SK-N-SH (cell line): ENCODE measurements at regions not wholly inside any gene's neighbourhood (a gene's known extent, or its start where the extent isn't known, plus 50 kb on each side); places are given as distances from the start of the nearest gene placed in this dataset.

Source experiments
- CTCF ChIP-seq: fragments of 200-600 bp; sonication (generic); IDR thresholded peaks from 2 replicates; pipeline ENCODE4 v1.6.1; 2017; ENCODE audit warnings: antibody characterized with exemption, mild to moderate bottlenecking, moderate library complexity
- ELF1 ChIP-seq: IDR thresholded peaks from 2 replicates; pipeline ENCODE4 v1.4.0; 2012
- EZH2phosphoT487 ChIP-seq: fragments of 200-600 bp; sonication (generic); IDR thresholded peaks from 2 replicates; pipeline ENCODE4 v1.6.1; 2017; ENCODE audit warnings: low read depth, mixed run types, mild to moderate bottlenecking, antibody characterized with exemption, moderate library complexity, borderline replicate concordance
- FOXM1 ChIP-seq: IDR thresholded peaks from 2 replicates; pipeline ENCODE4 v1.4.0; 2012; ENCODE audit warnings: low read depth, mild to moderate bottlenecking
- MAX ChIP-seq: IDR thresholded peaks from 2 replicates; pipeline ENCODE4 v1.4.0; 2012; ENCODE audit warnings: low read depth
- PBX3 ChIP-seq: IDR thresholded peaks from 2 replicates; pipeline ENCODE4; 2012
- RAD21 ChIP-seq: IDR thresholded peaks from 2 replicates; pipeline ENCODE4 v1.6.1; 2012; ENCODE audit warnings: mild to moderate bottlenecking, low read length
- REST ChIP-seq: IDR thresholded peaks from 2 replicates; pipeline ENCODE4 v1.6.1; 2012; ENCODE audit warnings: mild to moderate bottlenecking, low read depth, low read length, moderate library complexity
- RFX5 ChIP-seq: IDR thresholded peaks from 2 replicates; pipeline ENCODE4 v1.6.1; 2012; ENCODE audit warnings: mild to moderate bottlenecking, improper control_type of control experiment, low read length
- SIN3A ChIP-seq: IDR thresholded peaks from 2 replicates; pipeline ENCODE4 v1.6.1; 2012; ENCODE audit warnings: low read depth, mild to moderate bottlenecking, low read length, moderate library complexity, borderline replicate concordance
- TCF12 ChIP-seq: IDR thresholded peaks from 2 replicates; pipeline ENCODE4 v1.4.0; 2012
- ZBTB33 ChIP-seq: IDR thresholded peaks from 2 replicates; pipeline ENCODE4 v1.4.0; 2012; ENCODE audit warnings: low read depth, borderline replicate concordance

GRCh38 chr16:66050991-66051390, 315.5 kb upstream of the CDH5 start:
- TF ChIP-seq ZBTB33 (no peak), MAX (no peak), REST (no peak), CTCF (no peak), PBX3 (no peak), RFX5 (no peak), FOXM1 (no peak), TCF12 (no peak), ELF1 (no peak), EZH2phosphoT487 (no peak), SIN3A (no peak), RAD21 (no peak)
